ENCODE measurements at regions not wholly inside any gene's neighbourhood (a gene's known extent, or its start where the extent isn't known, plus 50 kb on each side); places are given as distances from the start of the nearest gene placed in this dataset.

GRCh38 chr13:39268398-39268797 is 230.1 kb downstream of the NHLRC3 start:
- no peak for DNase-seq (ENCODE audit: low read depth)
- in situ Hi-C loops (cut with HindIII; ENCODE audit: low sequenced_read_pairs): loop anchor here (5.0 kb wide), 2 partner anchors 46 to 99 kb away; no protein-coding TSS in a partner anchor
- no peak for TF ChIP-seq CTCF (IDR thresholded peaks at IDR 0.05; ENCODE audit: low read depth, low read length, missing control alignments)
- no peak overlapping the region for H3K4me3 ChIP-seq (ENCODE audit: low read depth, low read length)

- DNase-seq (ENCODE audit: low read depth): no peak
- H3K4me3 ChIP-seq (ENCODE audit: low read depth, low read length): no peak overlapping the region
- in situ Hi-C loops (cut with HindIII; ENCODE audit: low sequenced_read_pairs): loop anchor here (5.0 kb wide), 2 partner anchors 47 to 98 kb away; no protein-coding TSS in a partner anchor
- no peak for TF ChIP-seq CTCF (IDR thresholded peaks at IDR 0.05; ENCODE audit: low read depth, low read length, missing control alignments)
Measured at GRCh38 chr13:39269004-39269403, 230.7 kb downstream of the NHLRC3 start.

- H3K4me3 ChIP-seq (ENCODE audit: low read depth, low read length): no peak overlapping the region
- in situ Hi-C loops (cut with HindIII; ENCODE audit: low sequenced_read_pairs): loop anchor here (5.0 kb wide), 2 partner anchors 47 to 98 kb away; no protein-coding TSS in a partner anchor
- TF ChIP-seq CTCF (IDR thresholded peaks at IDR 0.05; ENCODE audit: low read depth, low read length, missing control alignments): no peak
- peak; percentile 38 for DNase-seq (ENCODE audit: low read depth)
Measured at GRCh38 chr13:39269411-39269810, 231.2 kb downstream of the NHLRC3 start.

GRCh38 chr13:39272994-39273393 is 234.7 kb downstream of the NHLRC3 start:
- in situ Hi-C loops (cut with HindIII; ENCODE audit: low sequenced_read_pairs): no loop called here
- no peak for DNase-seq (ENCODE audit: low read depth)
- no peak for TF ChIP-seq CTCF (IDR thresholded peaks at IDR 0.05; ENCODE audit: low read depth, low read length, missing control alignments)
- no peak overlapping the region for H3K4me3 ChIP-seq (ENCODE audit: low read depth, low read length)

GRCh38 chr13:39273953-39274738 is 235.9 kb downstream of the NHLRC3 start:
- in situ Hi-C loops (cut with HindIII; ENCODE audit: low sequenced_read_pairs): no loop called here
- DNase-seq (ENCODE audit: low read depth): no peak
- peak; percentile 21 for TF ChIP-seq CTCF (IDR thresholded peaks at IDR 0.05; ENCODE audit: low read depth, low read length, missing control alignments)
- H3K4me3 ChIP-seq (ENCODE audit: low read depth, low read length): no peak overlapping the region

GRCh38 chr13:39274739-39275325 is 236.6 kb downstream of the NHLRC3 start:
- TF ChIP-seq CTCF (IDR thresholded peaks at IDR 0.05; ENCODE audit: low read depth, low read length, missing control alignments): no peak

More at GRCh38 chr13:39274739-39275325, 236.6 kb downstream of the NHLRC3 start:
- DNase-seq (ENCODE audit: low read depth): no peak
- in situ Hi-C loops (cut with HindIII; ENCODE audit: low sequenced_read_pairs): no loop called here
- H3K4me3 ChIP-seq (ENCODE audit: low read depth, low read length): no peak overlapping the region
